IMR-90 (cell line): ENCODE measurements at regions not wholly inside any gene's neighbourhood (a gene's known extent, or its start where the extent isn't known, plus 50 kb on each side); places are given as distances from the start of the nearest gene placed in this dataset.

ENCODE experiments used
- ATAC-seq: fragments of 200-7000 bp; cut with Tn5 transposase; 2 replicates; pipeline ENCODE4 v1.9.1; 2020; ENCODE audit warnings: low read depth, mild to moderate bottlenecking, moderate library complexity
- BruUV-seq: library from RNA; stranded (reverse); fragments of 400-500 nt; replicated peaks from 2 replicates; lab custom pipeline; 2021; lab: Mats Ljungman, UMichigan
- CTCF ChIA-PET: fragments of 300-600 bp; formaldehyde crosslinking; extraction: SDS; loops from one replicate; lab custom pipeline; 2021; ENCODE audit warnings: antibody characterized with exemption; lab: Yijun Ruan, JAX
- POLR2A ChIA-PET: fragments of 300-600 bp; sonication (Branson Sonifier 250); formaldehyde crosslinking; loops from one replicate; lab custom pipeline; 2022; ENCODE audit warnings: antibody characterized with exemption; ENCODE audit not compliant: unreplicated experiment; lab: Charles Lee
- DNase-seq: peaks from one replicate; pipeline ENCODE4 v3.0.0; 2013
- H2AFZ ChIP-seq: replicated peaks from 2 replicates; pipeline ENCODE3; 2013; ENCODE audit warnings: low read length, mild to moderate bottlenecking; ENCODE audit not compliant: poor library complexity
- H2AK5ac ChIP-seq: 2 replicates; pipeline ENCODE4 v1.6.1; 2013; ENCODE audit warnings: low read depth, low read length, inconsistent platforms
- H2AK9ac ChIP-seq: replicated peaks from 2 replicates; pipeline ENCODE3; 2013; ENCODE audit warnings: mild to moderate bottlenecking, low read depth, low read length, moderate library complexity; ENCODE audit not compliant: poor library complexity
- H2BK120ac ChIP-seq: 2 replicates; pipeline ENCODE4 v1.6.1; 2013; ENCODE audit warnings: low read depth, low read length, inconsistent platforms
- H2BK15ac ChIP-seq: 3 replicates; pipeline ENCODE4 v1.6.1; 2013; ENCODE audit warnings: low read depth, low read length, inconsistent platforms
- H2BK20ac ChIP-seq: 2 replicates; pipeline ENCODE4 v1.6.1; 2013; ENCODE audit warnings: low read depth, mild to moderate bottlenecking, inconsistent platforms, low read length, moderate library complexity
- H2BK5ac ChIP-seq: 2 replicates; pipeline ENCODE4 v1.6.1; 2013; ENCODE audit warnings: mild to moderate bottlenecking, low read depth, low read length, inconsistent platforms; ENCODE audit not compliant: poor library complexity, severe bottlenecking
- H3K14ac ChIP-seq: replicated peaks from 2 replicates; pipeline ENCODE4 v1.6.1; 2013; ENCODE audit warnings: low read depth, low read length, inconsistent platforms
- H3K18ac ChIP-seq: 2 replicates; pipeline ENCODE4 v1.6.1; 2013; ENCODE audit warnings: low read depth, low read length, control low read depth
- H3K23ac ChIP-seq: 2 replicates; pipeline ENCODE4 v1.6.1; 2013; ENCODE audit warnings: low read depth, low read length, inconsistent platforms
- H3K27ac ChIP-seq: 2 replicates; pipeline ENCODE4 v1.5.1; 2013; ENCODE audit warnings: mild to moderate bottlenecking, control low read depth, low read length; ENCODE audit not compliant: insufficient read depth
- H3K27me3 ChIP-seq: 2 replicates; pipeline ENCODE4 v1.6.1; 2013; ENCODE audit warnings: low read length; ENCODE audit not compliant: control insufficient read depth, insufficient read depth
- H3K36me3 ChIP-seq: 2 replicates; pipeline ENCODE4 v1.6.1; 2013; ENCODE audit warnings: low read length, mixed read lengths; ENCODE audit not compliant: control insufficient read depth, insufficient read depth
- H3K4ac ChIP-seq: 2 replicates; pipeline ENCODE4 v1.6.1; 2013; ENCODE audit warnings: low read depth, low read length, inconsistent platforms
- H3K4me1 ChIP-seq: 2 replicates; pipeline ENCODE4 v1.6.1; 2013; ENCODE audit warnings: low read length, mixed read lengths; ENCODE audit not compliant: control insufficient read depth, insufficient read depth
- H3K4me2 ChIP-seq: 2 replicates; pipeline ENCODE4 v1.6.1; 2013; ENCODE audit warnings: low read depth, mild to moderate bottlenecking, control low read depth, low read length, moderate library complexity
- H3K4me3 ChIP-seq: 2 replicates; pipeline ENCODE4 v1.5.1; 2013; ENCODE audit warnings: low read depth, mild to moderate bottlenecking, control low read depth, low read length, moderate library complexity; ENCODE audit not compliant: insufficient read depth
- H3K56ac ChIP-seq: 2 replicates; pipeline ENCODE4 v1.6.1; 2013; ENCODE audit warnings: low read length, inconsistent platforms; ENCODE audit not compliant: insufficient read depth; ENCODE audit errors: extremely low read depth
- H3K79me1 ChIP-seq, 2 experiments: 2 replicates each; pipeline ENCODE4 v1.6.1; 2013; ENCODE audit warnings: low read length in 2 of 2, inconsistent platforms in 1 of 2, low read depth in 1 of 2
- H3K9ac ChIP-seq: 2 replicates; pipeline ENCODE4 v1.6.1; 2013; ENCODE audit warnings: low read depth, low read length, control low read depth
- H3K9me1 ChIP-seq: 2 replicates; pipeline ENCODE4 v1.6.1; 2013; ENCODE audit warnings: low read length, inconsistent platforms; ENCODE audit not compliant: insufficient read depth
- H3K9me3 ChIP-seq: 2 replicates; pipeline ENCODE4 v1.6.1; 2013; ENCODE audit warnings: low read length; ENCODE audit not compliant: control insufficient read depth, insufficient read depth
- H4K20me1 ChIP-seq: 2 replicates; pipeline ENCODE4 v1.6.1; 2013; ENCODE audit warnings: low read length, inconsistent platforms; ENCODE audit not compliant: insufficient read depth
- H4K5ac ChIP-seq: 2 replicates; pipeline ENCODE4 v1.6.1; 2013; ENCODE audit warnings: mild to moderate bottlenecking, low read depth, low read length, control low read depth
- H4K8ac ChIP-seq, 2 experiments: 2 replicates each; pipeline ENCODE4 v1.6.1; 2013; ENCODE audit warnings: low read depth in 2 of 2, low read length in 2 of 2, control low read depth in 1 of 2, inconsistent platforms in 1 of 2
- H4K91ac ChIP-seq: 2 replicates; pipeline ENCODE4 v1.6.1; 2013; ENCODE audit warnings: low read depth, low read length, inconsistent platforms; ENCODE audit not compliant: insufficient read depth
- BHLHE40 ChIP-seq: fragments of 150-350 bp; IDR thresholded peaks from 2 replicates; pipeline ENCODE4 v1.6.1; 2016; ENCODE audit warnings: mild to moderate bottlenecking, low read depth, low read length
- NFE2L2 ChIP-seq: fragments of 150-350 bp; IDR thresholded peaks from 2 replicates; pipeline ENCODE4 v1.6.1; 2016; ENCODE audit warnings: low read depth, mild to moderate bottlenecking, low read length
- WGBS, 2 experiments: methylation state at CpG; one replicate each; pipeline versions ENCODE4 v1.1.5 to v1.1.7; 2013; ENCODE audit warnings: missing lambda C conversion rate in 2 of 2; ENCODE audit not compliant: insufficient read length in 1 of 2; ENCODE audit errors: extremely low coverage in 2 of 2; 5-methylcytosine and 5-hydroxymethylcytosine counted together
- dilution Hi-C: fragments of 300-500 bp; cut with HindIII; formaldehyde crosslinking; loops from one replicate; pipeline ENCODE4 v1.14.3; 2018; ENCODE audit warnings: low sequenced_read_pairs; ENCODE audit not compliant: unreplicated experiment
- in situ Hi-C: fragments of 300-500 bp; cut with MboI; formaldehyde crosslinking; loops from 3 replicates; pipeline ENCODE4 v1.14.3; 2019; ENCODE audit warnings: low sequenced_read_pairs, inconsistent platforms, mixed read lengths
- intact Hi-C: fragments of 100-400 bp; cut with micrococcal nuclease; formaldehyde crosslinking; loops from 2 replicates; pipeline ENCODE4 v1.10.0; 2022

DNA sequence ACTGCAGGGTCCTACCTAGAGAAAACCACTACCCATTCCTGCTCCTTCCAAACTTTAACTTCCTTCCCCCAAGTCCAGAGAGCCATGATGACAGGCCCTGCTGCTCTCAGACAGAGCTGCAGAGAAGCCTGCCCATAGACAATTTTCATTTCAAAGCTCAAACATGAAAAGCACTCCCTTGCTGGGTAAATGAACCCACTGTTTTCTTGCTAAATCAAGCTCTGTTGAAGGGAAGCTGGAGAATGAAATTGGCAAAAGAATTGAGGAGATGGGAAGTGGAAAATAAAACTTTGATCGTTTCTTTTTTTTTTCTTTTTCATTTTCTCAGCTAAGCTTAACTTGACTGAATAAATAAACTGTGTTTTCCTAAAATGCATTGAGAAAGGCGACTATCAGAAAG is 331.1 kb upstream of the CPEB2 start:
- dilution Hi-C loops: no loop called here
- Histone ChIP-seq H3K36me3 (no peaks in the 10 kb centered on the region), H3K23ac (no peak overlapping the region), H3K56ac (no peak overlapping the region), H4K20me1 (no peaks in the 10 kb centered on the region), H4K5ac (no peak overlapping the region), H3K9me1 (no peaks in the 10 kb centered on the region), H2BK20ac (no peak overlapping the region), H4K91ac (no peak overlapping the region), H3K18ac (no peak overlapping the region), H3K14ac (no peak overlapping the region), H2BK5ac (no peak overlapping the region), H3K4ac (no peak overlapping the region), H3K9me3 (peaks cover 6% of the 10 kb centered on the region; the same call in 1 of the 2 replicates), H2AK5ac (no peak overlapping the region), H3K9ac (no peak overlapping the region), H2BK15ac (no peak overlapping the region), H2BK120ac (no peak overlapping the region), H3K4me3 (no peak overlapping the region), H3K27me3 (no peaks in the 10 kb centered on the region), H3K79me1 (no peaks in the 10 kb centered on the region), H3K27ac (no peak overlapping the region), H2AFZ (no peak overlapping the region), H2AK9ac (no peak overlapping the region), H4K8ac (no peak overlapping the region), H3K4me2 (no peak overlapping the region), H3K4me1 (no peaks in the 10 kb centered on the region)
- no CpG with 5 or more reads among the region's 2 CpGs for WGBS, 2 experiments
- CTCF ChIA-PET: no interaction called here
- in situ Hi-C loops: no loop called here
- intact Hi-C loops: no loop called here
- POLR2A ChIA-PET: no interaction called here
- ATAC-seq (no peak), DNase-seq (no peak)
- no peak for TF ChIP-seq BHLHE40
- no peak for TF ChIP-seq NFE2L2
- BruUV-seq: no TSS peak
